A673 (cell line): ENCODE measurements at regions not wholly inside any gene's neighbourhood (a gene's known extent, or its start where the extent isn't known, plus 50 kb on each side); places are given as distances from the start of the nearest gene placed in this dataset.

Experiments used
- BruUV-seq: library from RNA; stranded (reverse); fragments of 400-500 nt; replicated peaks from 2 replicates; lab custom pipeline; 2021; lab: Mats Ljungman, UMichigan
- CTCF ChIA-PET: fragments of 300-600 bp; sonication (Branson Sonifier 250); formaldehyde crosslinking; loops from one replicate; lab custom pipeline; 2022; ENCODE audit warnings: antibody characterized with exemption; lab: Charles Lee
- POLR2A ChIA-PET: fragments of 300-600 bp; sonication (Branson Sonifier 250); formaldehyde crosslinking; loops from one replicate; lab custom pipeline; 2022; ENCODE audit warnings: antibody characterized with exemption; ENCODE audit not compliant: low non-redundant PET; lab: Charles Lee
- DNase-seq: peaks from one replicate; pipeline ENCODE4 v3.0.0-alpha.2; 2015; ENCODE audit warnings: low spot score
- H3K27ac ChIP-seq: fragments of 200-600 bp; sonication (generic); 2 replicates; pipeline ENCODE4 v1.5.1; 2016; ENCODE audit warnings: mixed run types, low read depth, mild to moderate bottlenecking, mixed read lengths, antibody characterized with exemption, low read length; ENCODE audit not compliant: poor library complexity, severe bottlenecking
- H3K27me3 ChIP-seq: fragments of 200-600 bp; sonication (generic); replicated peaks from 2 replicates; pipeline ENCODE4 v1.6.1; 2017; ENCODE audit warnings: mixed run types, low read depth, mild to moderate bottlenecking, mixed read lengths, antibody characterized with exemption, low read length; ENCODE audit not compliant: insufficient read depth, poor library complexity
- H3K36me3 ChIP-seq: fragments of 200-600 bp; sonication (generic); 2 replicates; pipeline ENCODE4 v1.6.1; 2016; ENCODE audit warnings: mixed run types, mild to moderate bottlenecking, mixed read lengths, antibody characterized with exemption, low read length; ENCODE audit not compliant: insufficient read depth, poor library complexity, severe bottlenecking
- H3K4me1 ChIP-seq: fragments of 200-600 bp; sonication (generic); 2 replicates; pipeline ENCODE4 v1.6.1; 2017; ENCODE audit warnings: mixed run types, mild to moderate bottlenecking, mixed read lengths, antibody characterized with exemption, low read length; ENCODE audit not compliant: insufficient read depth, poor library complexity, severe bottlenecking
- H3K4me3 ChIP-seq: fragments of 200-600 bp; sonication (generic); 2 replicates; pipeline ENCODE4 v1.5.1; 2016; ENCODE audit warnings: low read depth, mixed run types, mild to moderate bottlenecking, mixed read lengths, low read length; ENCODE audit not compliant: poor library complexity, severe bottlenecking
- H3K9me3 ChIP-seq: fragments of 200-600 bp; sonication (generic); 2 replicates; pipeline ENCODE4 v1.6.1; 2016; ENCODE audit warnings: mixed run types, low read depth, mild to moderate bottlenecking, mixed read lengths, antibody characterized with exemption, low read length; ENCODE audit not compliant: poor library complexity, severe bottlenecking
- EZH2 ChIP-seq: fragments of 200-600 bp; sonication (generic); IDR thresholded peaks from 2 replicates; pipeline ENCODE4 v1.6.1; 2017; ENCODE audit warnings: borderline replicate concordance, low read depth, mild to moderate bottlenecking, mixed read lengths, antibody characterized with exemption, low read length; ENCODE audit not compliant: poor library complexity, severe bottlenecking
- intact Hi-C: fragments of 100-400 bp; cut with micrococcal nuclease; formaldehyde crosslinking; loops from one replicate; pipeline ENCODE4 v1.10.0; 2022; ENCODE audit not compliant: unreplicated experiment
- TF ChIP-seq, protein P1 (sequence below): fragments of 300-800, 200-600 bp; sonication (generic); conservative IDR thresholded peaks from 2 replicates; pipeline ENCODE4 v1.5.1; 2017; ENCODE audit warnings: low read depth, mild to moderate bottlenecking, antibody characterized with exemption, low read length, moderate library complexity, mixed read lengths

DNA sequence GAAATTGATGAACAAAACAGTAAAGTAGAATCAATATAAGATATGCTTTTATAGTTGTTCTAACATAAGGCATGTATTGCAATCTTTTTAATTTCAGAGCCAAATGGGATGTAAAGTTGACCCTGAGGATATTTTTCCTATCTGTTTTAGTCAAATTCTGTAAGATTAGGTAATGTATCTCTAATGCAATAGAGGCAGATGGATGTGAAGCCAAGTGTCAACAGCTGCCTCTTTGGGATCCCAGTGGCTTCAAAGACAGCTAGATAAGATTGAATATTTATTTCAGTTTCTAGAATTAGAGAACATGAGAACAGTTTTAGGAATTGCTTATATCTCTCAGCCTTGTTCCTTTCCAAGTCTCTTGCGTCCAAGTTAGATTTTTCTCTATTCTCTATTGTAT, 208.3 kb downstream of the DNAJB9 start:
- BruUV-seq = no TSS peak
- ChIA-PET CTCF (no interaction called here), POLR2A (interaction anchor here (0.6 kb wide), 1 partner anchor 47 kb away, joined by 3 read pairs; no protein-coding TSS in a partner anchor)
- no peak overlapping the region for H3K27ac ChIP-seq
- H3K4me3 ChIP-seq = no peak overlapping the region
- peaks cover 15% of the 10 kb centered on the region for H3K4me1 ChIP-seq
- intact Hi-C loops = no loop called here
- TF ChIP-seq, protein P1, sequence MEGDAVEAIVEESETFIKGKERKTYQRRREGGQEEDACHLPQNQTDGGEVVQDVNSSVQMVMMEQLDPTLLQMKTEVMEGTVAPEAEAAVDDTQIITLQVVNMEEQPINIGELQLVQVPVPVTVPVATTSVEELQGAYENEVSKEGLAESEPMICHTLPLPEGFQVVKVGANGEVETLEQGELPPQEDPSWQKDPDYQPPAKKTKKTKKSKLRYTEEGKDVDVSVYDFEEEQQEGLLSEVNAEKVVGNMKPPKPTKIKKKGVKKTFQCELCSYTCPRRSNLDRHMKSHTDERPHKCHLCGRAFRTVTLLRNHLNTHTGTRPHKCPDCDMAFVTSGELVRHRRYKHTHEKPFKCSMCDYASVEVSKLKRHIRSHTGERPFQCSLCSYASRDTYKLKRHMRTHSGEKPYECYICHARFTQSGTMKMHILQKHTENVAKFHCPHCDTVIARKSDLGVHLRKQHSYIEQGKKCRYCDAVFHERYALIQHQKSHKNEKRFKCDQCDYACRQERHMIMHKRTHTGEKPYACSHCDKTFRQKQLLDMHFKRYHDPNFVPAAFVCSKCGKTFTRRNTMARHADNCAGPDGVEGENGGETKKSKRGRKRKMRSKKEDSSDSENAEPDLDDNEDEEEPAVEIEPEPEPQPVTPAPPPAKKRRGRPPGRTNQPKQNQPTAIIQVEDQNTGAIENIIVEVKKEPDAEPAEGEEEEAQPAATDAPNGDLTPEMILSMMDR = no peak
- TF ChIP-seq EZH2 = no peak
- no peaks in the 10 kb centered on the region for H3K9me3 ChIP-seq
- H3K36me3 ChIP-seq = no peaks in the 10 kb centered on the region
- DNase-seq = no peak
- no peaks in the 10 kb centered on the region for H3K27me3 ChIP-seq

DNA sequence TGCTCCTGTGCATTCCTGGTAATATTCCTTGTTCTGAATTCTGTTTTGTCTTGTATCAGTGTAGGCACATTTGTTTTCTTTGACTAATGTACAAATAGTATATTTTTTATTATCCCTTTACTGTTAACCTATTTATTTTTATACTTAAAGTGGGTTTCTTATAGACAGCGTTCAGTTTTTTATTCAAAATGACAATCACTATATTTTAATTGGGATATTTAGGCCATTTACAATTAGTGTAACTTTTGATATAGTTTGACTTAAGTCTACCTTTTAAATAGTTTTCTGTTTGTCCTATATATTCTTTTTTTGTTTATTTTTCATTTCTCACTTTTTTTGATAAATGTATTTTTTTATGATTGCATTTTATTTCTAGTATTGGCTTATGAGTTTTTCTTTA, 219.8 kb downstream of the DNAJB9 start:
- no TSS peak for BruUV-seq
- CTCF ChIA-PET = no interaction called here
- H3K4me3 ChIP-seq = no peak overlapping the region
- no peaks in the 10 kb centered on the region for H3K4me1 ChIP-seq
- DNase-seq = no peak
- H3K9me3 ChIP-seq = peaks cover 17% of the 10 kb centered on the region
- H3K27ac ChIP-seq = no peak overlapping the region
- POLR2A ChIA-PET = no interaction called here
- H3K36me3 ChIP-seq = no peaks in the 10 kb centered on the region
- no peaks in the 10 kb centered on the region for H3K27me3 ChIP-seq
- TF ChIP-seq, protein P1 = no peak
- no peak for TF ChIP-seq EZH2
- intact Hi-C loops = no loop called here

DNA sequence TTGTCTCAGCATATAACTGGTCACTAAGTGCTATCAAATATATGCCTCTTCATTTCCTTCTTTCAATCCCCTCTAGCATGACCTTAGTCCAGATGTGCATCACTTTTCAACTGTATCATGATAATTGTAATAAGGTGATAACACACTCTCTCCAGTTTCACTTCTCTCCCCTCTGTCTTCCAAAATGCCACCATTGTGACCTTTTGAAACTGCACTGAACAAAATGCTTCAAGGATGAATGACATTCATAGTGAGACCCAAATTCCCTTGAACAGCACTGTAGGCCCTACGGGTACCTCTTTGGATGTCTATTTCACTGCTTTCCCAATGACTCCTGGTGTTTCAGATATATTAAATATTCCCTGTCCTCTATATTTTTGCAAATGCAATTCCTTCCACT, 224.8 kb downstream of the DNAJB9 start:
- DNase-seq = no peak
- ChIA-PET POLR2A (no interaction called here), CTCF (no interaction called here)
- H3K27ac ChIP-seq = no peak overlapping the region
- no peaks in the 10 kb centered on the region for H3K36me3 ChIP-seq
- peaks cover 10% of the 10 kb centered on the region for H3K9me3 ChIP-seq
- H3K4me1 ChIP-seq = no peaks in the 10 kb centered on the region
- no peaks in the 10 kb centered on the region for H3K27me3 ChIP-seq
- BruUV-seq = no TSS peak
- no peak overlapping the region for H3K4me3 ChIP-seq
- intact Hi-C loops = no loop called here
- TF ChIP-seq EZH2 = no peak
- TF ChIP-seq, protein P1 = no peak
